GM19467 (cell line): ENCODE measurements at regions not wholly inside any gene's neighbourhood (a gene's known extent, or its start where the extent isn't known, plus 50 kb on each side); places are given as distances from the start of the nearest gene placed in this dataset.
"Not testable (repeated sequence)": the region's sequence is repeated elsewhere in the genome, so short reads cannot be mapped to it uniquely, and the experiment has no call there.

Experiments
- ATAC-seq: cut with Tn5 transposase; IDR thresholded peaks from one replicate; pipeline ENCODE4 v1.9.1; 2021; ENCODE audit warnings: mild to moderate bottlenecking, moderate library complexity; ENCODE audit not compliant: unreplicated experiment

- no peak for ATAC-seq
These were observed 56.3 kb upstream of the PRDM9 start for GRCh38 chr5:23451156-23451555.

DNA sequence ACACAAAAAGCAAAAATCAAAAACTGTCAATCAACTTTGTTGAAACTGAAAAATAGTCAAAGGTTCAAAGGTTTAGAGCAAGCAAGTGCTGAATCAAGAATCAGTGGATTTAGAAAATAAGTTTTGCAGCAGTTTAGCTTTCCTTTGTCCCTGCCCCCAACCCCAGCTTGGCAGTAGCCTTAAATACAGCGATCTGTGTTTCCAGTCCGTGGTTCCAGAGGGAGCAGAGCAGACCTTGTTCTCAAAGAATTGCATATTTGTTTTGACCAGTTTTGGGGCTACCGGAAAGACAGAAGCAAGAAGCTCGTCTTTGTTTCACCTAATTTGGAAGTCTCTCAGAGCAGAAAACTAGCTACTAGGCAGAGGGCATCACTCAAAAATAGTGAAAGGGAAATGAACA lies 57.2 kb upstream of the PRDM9 start:
- ATAC-seq: no peak

DNA sequence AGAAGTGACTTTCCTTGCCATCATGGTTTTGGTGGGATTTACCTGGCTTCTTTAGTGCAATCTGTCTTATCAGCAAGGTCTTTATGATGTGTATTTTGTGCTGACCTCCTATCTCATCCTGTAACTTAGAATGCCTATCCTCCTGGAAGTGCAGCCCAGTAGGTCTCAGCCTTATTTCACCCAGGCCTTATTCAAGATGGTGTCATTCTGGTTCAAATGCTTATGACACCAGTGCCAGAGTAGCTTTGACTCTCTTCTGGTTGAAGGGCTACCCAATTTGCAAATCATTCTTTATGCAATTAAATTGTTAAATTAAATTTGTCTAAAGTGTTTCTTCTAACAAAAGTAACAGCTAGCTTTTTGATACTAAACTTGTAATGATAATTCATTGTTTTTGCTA lies 58.8 kb upstream of the PRDM9 start:
- ATAC-seq: no peak

DNA sequence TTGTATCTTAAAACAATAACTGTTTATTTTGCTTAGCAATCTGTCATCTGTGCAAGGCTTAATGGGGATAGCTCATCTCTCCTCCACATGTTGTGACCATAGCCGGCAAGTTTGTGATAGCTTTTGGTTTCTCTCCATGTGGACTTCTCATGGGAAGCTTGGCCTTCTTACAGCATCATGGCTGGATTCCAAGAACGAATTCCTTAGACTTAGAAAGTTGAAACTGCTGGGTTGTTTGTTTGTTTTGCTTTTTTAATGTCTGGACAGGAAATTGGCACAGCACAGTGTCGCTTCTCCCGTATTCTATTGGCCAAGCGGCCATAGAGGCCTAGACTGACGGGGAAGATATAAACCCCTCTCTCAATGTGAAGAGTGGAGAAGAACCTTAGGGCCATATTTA lies 61.0 kb upstream of the PRDM9 start:
- ATAC-seq: no peak

DNA sequence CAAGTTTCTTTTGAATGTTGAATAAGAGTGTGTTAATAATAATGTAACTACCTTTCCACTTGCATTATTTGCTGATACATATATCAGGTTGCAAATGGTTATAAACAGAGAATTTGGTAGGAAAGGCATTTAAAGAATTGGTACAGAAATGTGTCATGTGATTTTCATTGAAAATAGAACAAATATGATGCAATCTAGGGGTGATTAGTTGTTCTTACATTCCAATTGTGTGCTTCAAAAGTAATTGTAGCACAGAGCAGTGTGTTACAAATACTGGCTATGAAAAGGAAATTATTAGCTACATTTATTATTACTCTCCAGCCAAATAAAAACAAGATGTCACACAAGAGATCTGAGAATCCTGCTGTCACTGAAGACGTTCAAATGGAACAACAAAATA lies 61.8 kb upstream of the PRDM9 start:
- no peak for ATAC-seq

- ATAC-seq: no peak
These were observed 66.7 kb upstream of the PRDM9 start for GRCh38 chr5:23440703-23441102.

- no peak for ATAC-seq
These were observed 70.4 kb upstream of the PRDM9 start for GRCh38 chr5:23437011-23437410.

- ATAC-seq: no peak
These were observed 73.7 kb upstream of the PRDM9 start for GRCh38 chr5:23433534-23434315.

- ATAC-seq: no peak
These were observed 78.7 kb upstream of the PRDM9 start for GRCh38 chr5:23428705-23429104.

- not testable (repeated sequence) for ATAC-seq
These were observed 87.2 kb upstream of the PRDM9 start for GRCh38 chr5:23420214-23420613.

DNA sequence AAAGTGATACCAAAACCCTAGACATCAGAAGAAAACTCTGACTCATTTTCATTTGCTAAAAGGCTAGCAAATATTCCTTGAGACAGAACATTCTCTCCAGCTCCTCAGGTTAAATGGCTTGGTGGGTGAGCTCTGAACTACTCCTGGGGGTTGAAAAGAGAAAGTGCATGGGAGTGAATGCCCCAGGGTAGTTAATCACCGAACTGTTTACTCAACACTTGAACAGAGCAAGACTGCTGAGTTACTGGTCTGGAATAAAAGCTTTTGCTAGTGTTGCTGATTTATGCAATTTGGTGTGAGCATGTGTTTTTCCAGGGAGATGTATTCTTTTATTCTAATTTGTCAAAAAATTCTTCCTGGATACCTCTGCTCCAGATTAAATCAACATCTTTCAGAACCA lies 88.3 kb upstream of the PRDM9 start:
- no peak for ATAC-seq

GRCh38 chr5:23412515-23412914 lies 94.9 kb upstream of the PRDM9 start:
- no peak for ATAC-seq

GRCh38 chr5:23411994-23412393 lies 95.4 kb upstream of the PRDM9 start:
- no peak for ATAC-seq

- ATAC-seq: no peak
These were observed 96.2 kb upstream of the PRDM9 start for GRCh38 chr5:23411200-23411599.

GRCh38 chr5:23410775-23411174 lies 96.6 kb upstream of the PRDM9 start:
- not testable (repeated sequence) for ATAC-seq

GRCh38 chr5:23405316-23406068 lies 101.9 kb upstream of the PRDM9 start:
- no peak for ATAC-seq

DNA sequence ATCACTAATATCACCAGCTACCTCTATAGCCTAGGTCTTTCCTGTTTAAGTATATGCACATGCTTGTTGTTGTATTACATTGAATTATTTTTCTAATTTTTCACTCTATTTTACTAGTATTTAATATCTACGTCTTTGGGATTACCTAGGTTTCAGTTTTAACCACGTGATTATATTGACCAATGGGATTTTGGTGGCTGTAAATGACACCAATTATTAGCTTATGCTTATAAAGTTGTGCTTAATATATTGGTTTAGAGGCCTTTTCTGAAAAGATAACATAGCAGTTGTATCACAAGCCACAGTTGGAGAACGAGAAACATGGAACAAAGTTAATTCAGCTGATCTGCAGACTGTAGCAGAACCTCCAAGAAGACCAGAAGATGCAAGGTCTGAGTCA lies 104.8 kb upstream of the PRDM9 start:
- no peak for ATAC-seq

- no peak for ATAC-seq
These were observed 106.5 kb upstream of the PRDM9 start for GRCh38 chr5:23400951-23401350.

- ATAC-seq: no peak
These were observed 111.1 kb upstream of the PRDM9 start for GRCh38 chr5:23396346-23396745.

DNA sequence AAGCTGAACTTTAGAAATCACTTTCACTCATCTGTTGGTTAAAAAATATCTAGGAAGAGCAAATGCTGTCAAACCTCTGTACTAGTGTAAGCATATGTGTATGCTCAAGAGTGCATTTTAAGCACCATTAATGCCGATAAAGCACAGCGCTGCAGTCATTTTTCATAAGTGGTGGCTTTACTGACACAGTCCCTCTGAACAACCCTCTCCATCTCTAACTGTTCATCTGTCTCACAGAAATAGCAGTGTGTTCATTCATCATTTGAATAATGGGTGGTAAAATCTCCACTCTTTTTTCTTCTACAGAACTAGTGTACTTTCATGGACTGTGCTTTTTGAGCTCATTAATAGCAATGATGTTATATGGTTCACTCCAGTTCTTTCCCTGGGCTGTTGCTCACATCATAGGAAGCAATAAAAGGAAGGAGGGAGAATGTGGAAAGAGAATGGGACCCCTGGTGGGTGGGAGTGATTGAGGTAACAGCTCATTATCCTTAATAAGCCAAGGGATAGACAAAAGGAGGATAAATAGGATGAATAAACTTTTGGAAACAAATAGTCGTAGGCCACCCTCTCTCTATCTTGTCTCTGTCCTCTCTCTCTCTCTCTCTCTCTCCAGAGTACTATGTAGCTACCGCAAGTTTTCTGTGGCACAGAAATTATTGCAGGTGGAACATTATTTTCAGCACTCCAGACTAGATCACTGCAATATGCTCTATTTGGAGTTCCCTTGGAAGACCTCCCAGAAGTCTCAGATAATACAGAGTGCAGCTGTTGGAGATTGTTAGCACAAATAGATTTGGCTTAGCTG lies 117.9 kb upstream of the PRDM9 start:
- ATAC-seq: no peak

DNA sequence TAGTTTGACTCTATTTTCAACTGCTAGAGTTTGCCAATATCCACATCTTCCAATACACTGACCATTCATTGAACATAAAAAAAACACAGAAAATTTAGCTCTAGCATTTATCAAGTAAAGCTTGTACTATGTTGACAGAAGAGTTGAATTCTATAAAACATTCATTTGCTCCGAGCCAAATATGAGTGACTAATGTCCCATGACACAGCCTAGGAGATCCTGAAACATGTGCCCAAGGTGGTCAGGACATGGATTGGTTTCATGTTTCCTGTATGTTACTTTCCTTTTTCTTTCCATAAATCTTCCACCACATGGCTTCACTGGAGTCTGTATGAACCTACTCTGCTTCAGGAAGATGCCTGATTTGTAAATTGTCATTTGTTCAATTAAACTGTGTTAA lies 122.4 kb upstream of the PRDM9 start:
- no peak for ATAC-seq

- ATAC-seq: no peak
These were observed 135.2 kb upstream of the PRDM9 start for GRCh38 chr5:23372177-23372576.
